Endothelial cell of umbilical vein (primary cell): ENCODE measurements at regions not wholly inside any gene's neighbourhood (a gene's known extent, or its start where the extent isn't known, plus 50 kb on each side); places are given as distances from the start of the nearest gene placed in this dataset.

ENCODE experiments used
- BruUV-seq: library from RNA; stranded (reverse); fragments of 400-500 nt; replicated peaks from 2 replicates; lab custom pipeline; 2021; lab: Mats Ljungman, UMichigan
- CTCF ChIA-PET: fragments of 300-600, 350-600 bp; sonication (Branson Sonifier 250); formaldehyde crosslinking; loops from one replicate; lab custom pipeline; 2021; ENCODE audit warnings: antibody characterized with exemption, inconsistent platforms; lab: Charles Lee
- POLR2A ChIA-PET: fragments of 300-600, 350-600 bp; sonication (Branson Sonifier 250); formaldehyde crosslinking; loops from one replicate; lab custom pipeline; 2021; ENCODE audit warnings: antibody characterized with exemption, inconsistent platforms; lab: Charles Lee
- DNase-seq: peaks from one replicate; pipeline ENCODE4 v3.0.0-alpha.2; 2011; ENCODE audit warnings: low read depth, low spot score
- FAIRE-seq: peaks from 2 replicates; lab custom pipeline; 2011; peaks lifted over from hg19 to GRCh38; lab: Jason Lieb, UNC
- H2AFZ ChIP-seq: 2 replicates; pipeline ENCODE4 v1.6.0; 2012; ENCODE audit warnings: low read depth, low read length, control low read depth, inconsistent platforms
- H3K27ac ChIP-seq: 2 replicates; pipeline ENCODE4 v1.5.1; 2011; ENCODE audit warnings: low read depth, mild to moderate bottlenecking, control low read depth, low read length, moderate library complexity; ENCODE audit not compliant: insufficient read depth
- H3K27me3 ChIP-seq, 2 experiments: 2 replicates each; pipeline versions ENCODE4 v1.6.0 to v1.6.1; 2011; ENCODE audit warnings: low read length in 2 of 2, mixed read lengths in 1 of 2; ENCODE audit not compliant: control insufficient read depth in 2 of 2, insufficient read depth in 2 of 2
- H3K36me3 ChIP-seq, 2 experiments: 2 replicates in 1 of 2; 3 replicates in 1 of 2; pipeline ENCODE4 v1.5.1; 2011; ENCODE audit warnings: low read length in 2 of 2, mild to moderate bottlenecking in 1 of 2, moderate library complexity in 1 of 2; ENCODE audit not compliant: control insufficient read depth in 2 of 2, insufficient read depth in 2 of 2; ENCODE audit errors: extremely low read depth in 1 of 2
- H3K4me1 ChIP-seq: 3 replicates; pipeline ENCODE4 v1.5.1; 2011; ENCODE audit warnings: mild to moderate bottlenecking, low read length; ENCODE audit not compliant: control insufficient read depth, insufficient read depth; ENCODE audit errors: extremely low read depth
- H3K4me2 ChIP-seq: 2 replicates; pipeline ENCODE4 v1.6.1; 2011; ENCODE audit warnings: low read length, control low read depth, mixed read lengths; ENCODE audit not compliant: insufficient read depth
- H3K4me3 ChIP-seq, 3 experiments: fragments of 200-600 bp in 1 of 3; sonication (generic), shearing (Covaris generic) in 1 of 3; replicated peaks in 1 of 3; 2 replicates each; pipeline ENCODE4 v1.5.1; 2011 to 2016; ENCODE audit warnings: control low read depth in 3 of 3, low read length in 3 of 3, mild to moderate bottlenecking in 2 of 3, inconsistent platforms in 1 of 3, low read depth in 1 of 3, moderate library complexity in 1 of 3; ENCODE audit not compliant: insufficient read depth in 1 of 3
- H3K79me2 ChIP-seq: 2 replicates; pipeline ENCODE4 v1.6.0; 2012; ENCODE audit warnings: low read length, inconsistent platforms; ENCODE audit not compliant: control insufficient read depth, insufficient read depth
- H3K9ac ChIP-seq: replicated peaks from 2 replicates; pipeline ENCODE3; 2011; ENCODE audit warnings: low read length, control low read depth; ENCODE audit not compliant: insufficient read depth; ENCODE audit errors: extremely low read depth
- H3K9me1 ChIP-seq: replicated peaks from 3 replicates; pipeline ENCODE4 v1.6.0; 2011; ENCODE audit warnings: mild to moderate bottlenecking, low read length; ENCODE audit not compliant: control insufficient read depth, insufficient read depth; ENCODE audit errors: extremely low read depth
- H3K9me3 ChIP-seq: replicated peaks from 2 replicates; pipeline ENCODE4 v1.5.1; 2012; ENCODE audit warnings: low read length, inconsistent platforms; ENCODE audit not compliant: control insufficient read depth, insufficient read depth
- H4K20me1 ChIP-seq: replicated peaks from 2 replicates; pipeline ENCODE3; 2011; ENCODE audit warnings: mild to moderate bottlenecking, low read length; ENCODE audit not compliant: control insufficient read depth, insufficient read depth; ENCODE audit errors: extremely low read depth
- CTCF ChIP-seq, 2 donors: IDR thresholded peaks; 1 replicate in 1 of 2; 2 replicates in 1 of 2; pipeline ENCODE4 v1.5.1; 2011; ENCODE audit warnings: low read length in 2 of 2, mild to moderate bottlenecking in 2 of 2, moderate library complexity in 2 of 2, control low read depth in 1 of 2, inconsistent platforms in 1 of 2, low read depth in 1 of 2; ENCODE audit not compliant: insufficient read depth in 1 of 2; ENCODE audit errors: extremely low read depth in 1 of 2
- EZH2 ChIP-seq: IDR thresholded peaks from 2 replicates; pipeline ENCODE4 v1.6.1; 2012; ENCODE audit warnings: borderline replicate concordance, low read depth, mild to moderate bottlenecking, moderate library complexity, low read length, inconsistent platforms; ENCODE audit not compliant: severe bottlenecking
- FOS ChIP-seq: IDR thresholded peaks from 2 replicates; pipeline ENCODE4 v1.6.1; 2011; ENCODE audit warnings: mild to moderate bottlenecking, low read length, moderate library complexity, borderline replicate concordance; ENCODE audit not compliant: insufficient read depth
- GATA2 ChIP-seq: IDR thresholded peaks from 2 replicates; pipeline ENCODE4 v1.7.0; 2011; ENCODE audit warnings: low read depth, mild to moderate bottlenecking, moderate library complexity, mixed read lengths, low read length; ENCODE audit not compliant: insufficient read length, insufficient read depth
- JUN ChIP-seq: IDR thresholded peaks from 2 replicates; pipeline ENCODE4 v1.6.1; 2011; ENCODE audit warnings: borderline replicate concordance, low read depth; ENCODE audit not compliant: insufficient read length, insufficient read depth
- MAX ChIP-seq: IDR thresholded peaks from 2 replicates; pipeline ENCODE4 v1.6.1; 2011; ENCODE audit not compliant: insufficient read depth, insufficient read length
- MYC ChIP-seq: IDR thresholded peaks from one replicate; pipeline ENCODE4 v1.6.1; 2011; ENCODE audit warnings: mild to moderate bottlenecking, low read depth, low read length
- POLR2A ChIP-seq: IDR thresholded peaks from 2 replicates; pipeline ENCODE4 v1.6.1; 2012; ENCODE audit warnings: low read depth, mild to moderate bottlenecking, control low read depth, low read length
- POLR2AphosphoS5 ChIP-seq: IDR thresholded peaks from 2 replicates; pipeline ENCODE4 v1.6.1; 2012; ENCODE audit warnings: low read depth, mild to moderate bottlenecking, control low read depth, low read length, moderate library complexity; ENCODE audit not compliant: insufficient read depth
- dilution Hi-C: fragments of 300-500 bp; cut with MboI; formaldehyde crosslinking; loops from one replicate; pipeline ENCODE4 v1.15.0; 2019; ENCODE audit warnings: low sequenced_read_pairs; ENCODE audit not compliant: extremely low pct_ligation_motif_present
- intact Hi-C: fragments of 100-400 bp; cut with micrococcal nuclease; formaldehyde crosslinking; loops from one replicate; pipeline ENCODE4 v1.10.0; 2022

- no peak overlapping the region for H3K4me3 ChIP-seq
- DNase-seq = no peak
- no peaks in the 10 kb centered on the region for H4K20me1 ChIP-seq
- H3K9ac ChIP-seq = no peak overlapping the region
- no peaks in the 10 kb centered on the region for H3K9me3 ChIP-seq
- H3K36me3 ChIP-seq = no peaks in the 10 kb centered on the region
- intact Hi-C loops = no loop called here
- H3K27ac ChIP-seq = no peak overlapping the region
- no peaks in the 10 kb centered on the region for H3K79me2 ChIP-seq
- POLR2A ChIA-PET = no interaction called here
- H3K27me3 ChIP-seq = peaks cover 3 to 4% of the 10 kb centered on the region in 2 experiments
- dilution Hi-C loops = no loop called here
- no peak overlapping the region for H2AFZ ChIP-seq
- CTCF ChIA-PET = no interaction called here
- H3K4me2 ChIP-seq = no peak overlapping the region
- no peaks in the 10 kb centered on the region for H3K4me1 ChIP-seq
- no TSS peak for BruUV-seq
- TF ChIP-seq MYC (no peak), MAX (no peak), JUN (no peak), EZH2 (no peak), POLR2A (no peak), GATA2 (no peak)
- no peak for FAIRE-seq
- H3K9me1 ChIP-seq = no peaks in the 10 kb centered on the region
Measured at GRCh38 chr11:35066783-35067423, 72.1 kb upstream of the CD44 start.

- no peaks in the 10 kb centered on the region for H4K20me1 ChIP-seq
- FAIRE-seq (no peak), DNase-seq (no peak)
- H3K9me3 ChIP-seq = no peaks in the 10 kb centered on the region
- no peak overlapping the region for H3K9ac ChIP-seq
- H3K4me3 ChIP-seq = no peak overlapping the region
- TF ChIP-seq JUN = no peak
- TF ChIP-seq MAX = no peak
- no peak for TF ChIP-seq MYC
- no peak for TF ChIP-seq POLR2A
- TF ChIP-seq POLR2AphosphoS5 = no peak
- TF ChIP-seq CTCF (IDR thresholded peaks at IDR 0.05; ENCODE audit: extremely low read depth in 1 of 2, insufficient read depth in 1 of 2, low read depth in 1 of 2, low read length in 2 of 2) = no peak
- no peak for TF ChIP-seq GATA2
- TF ChIP-seq FOS = no peak
- TF ChIP-seq EZH2 = no peak
- no peaks in the 10 kb centered on the region for H3K27me3 ChIP-seq
- BruUV-seq = no TSS peak
- no peaks in the 10 kb centered on the region for H3K79me2 ChIP-seq
- H3K9me1 ChIP-seq = no peaks in the 10 kb centered on the region
- ChIA-PET CTCF (no interaction called here), POLR2A (no interaction called here)
- no peak overlapping the region for H3K27ac ChIP-seq
- no peak overlapping the region for H2AFZ ChIP-seq
- H3K36me3 ChIP-seq = no peaks in the 10 kb centered on the region
- H3K4me2 ChIP-seq = no peak overlapping the region
- dilution Hi-C loops = no loop called here
- peaks cover 2% of the 10 kb centered on the region for H3K4me1 ChIP-seq
- intact Hi-C loops = no loop called here
Measured at GRCh38 chr11:35071722-35072121, 67.2 kb upstream of the CD44 start.
